Prostate gland (tissue), 2 donors: ENCODE measurements at regions not wholly inside any gene's neighbourhood (a gene's known extent, or its start where the extent isn't known, plus 50 kb on each side); places are given as distances from the start of the nearest gene placed in this dataset.

ENCODE experiments used
- POLR2A ChIP-seq: fragments of 450-650 bp; IDR thresholded peaks from one replicate; pipeline ENCODE4 v1.6.1; 2016; ENCODE audit warnings: antibody characterized with exemption, mild to moderate bottlenecking
- POLR2AphosphoS5 ChIP-seq: sonication (generic); formaldehyde crosslinking; IDR thresholded peaks from one replicate; pipeline ENCODE4 v1.6.1; 2017; ENCODE audit warnings: antibody characterized with exemption
- TF ChIP-seq, protein P1 (sequence below), 4 experiments: fragments of 200-600 bp in 2 of 4; fragments of 450-650 bp in 2 of 4; sonication (generic) in 2 of 4; IDR thresholded peaks; 1 replicate in 3 of 4; 2 replicates in 1 of 4; pipeline ENCODE4 v1.5.1; 2016 to 2019; ENCODE audit warnings: antibody characterized with exemption in 4 of 4, mild to moderate bottlenecking in 2 of 4, moderate library complexity in 2 of 4

DNA sequence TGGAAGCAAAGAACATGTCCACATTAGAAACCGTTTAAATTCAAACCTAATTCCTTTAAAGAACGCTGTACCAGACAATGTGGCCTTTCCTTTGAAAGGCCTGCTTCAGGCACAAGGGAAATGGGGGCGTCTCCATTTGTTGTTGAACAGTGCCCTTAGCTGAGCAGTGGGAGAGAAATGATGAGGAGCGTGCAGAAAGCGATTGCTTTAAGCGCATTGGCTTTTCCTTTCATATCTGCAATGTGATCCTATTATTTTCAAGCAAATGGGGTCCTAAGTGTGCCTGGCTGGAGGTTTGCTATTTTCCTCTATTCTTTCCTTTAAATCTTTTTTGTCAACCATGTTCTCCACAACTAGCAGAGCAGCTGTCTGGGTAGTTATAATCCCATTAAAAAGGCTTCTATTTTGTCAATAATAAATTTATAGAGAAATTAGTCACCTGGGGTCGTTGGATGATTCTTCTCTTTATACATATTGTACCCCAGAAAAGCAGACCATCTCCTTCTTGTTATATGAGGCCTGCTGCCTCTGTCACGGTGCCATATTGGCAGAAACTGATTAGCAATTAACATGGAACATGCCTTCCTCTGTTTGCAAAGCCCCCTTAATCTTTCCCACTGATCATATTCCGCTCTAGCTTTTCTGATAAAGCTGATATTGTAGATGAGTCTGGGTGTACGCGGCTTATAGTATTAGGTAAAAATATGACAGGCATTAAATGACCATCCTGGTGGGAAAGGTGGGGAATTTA, 151.1 kb upstream of the JAG1 start:
- TF ChIP-seq, protein P1, sequence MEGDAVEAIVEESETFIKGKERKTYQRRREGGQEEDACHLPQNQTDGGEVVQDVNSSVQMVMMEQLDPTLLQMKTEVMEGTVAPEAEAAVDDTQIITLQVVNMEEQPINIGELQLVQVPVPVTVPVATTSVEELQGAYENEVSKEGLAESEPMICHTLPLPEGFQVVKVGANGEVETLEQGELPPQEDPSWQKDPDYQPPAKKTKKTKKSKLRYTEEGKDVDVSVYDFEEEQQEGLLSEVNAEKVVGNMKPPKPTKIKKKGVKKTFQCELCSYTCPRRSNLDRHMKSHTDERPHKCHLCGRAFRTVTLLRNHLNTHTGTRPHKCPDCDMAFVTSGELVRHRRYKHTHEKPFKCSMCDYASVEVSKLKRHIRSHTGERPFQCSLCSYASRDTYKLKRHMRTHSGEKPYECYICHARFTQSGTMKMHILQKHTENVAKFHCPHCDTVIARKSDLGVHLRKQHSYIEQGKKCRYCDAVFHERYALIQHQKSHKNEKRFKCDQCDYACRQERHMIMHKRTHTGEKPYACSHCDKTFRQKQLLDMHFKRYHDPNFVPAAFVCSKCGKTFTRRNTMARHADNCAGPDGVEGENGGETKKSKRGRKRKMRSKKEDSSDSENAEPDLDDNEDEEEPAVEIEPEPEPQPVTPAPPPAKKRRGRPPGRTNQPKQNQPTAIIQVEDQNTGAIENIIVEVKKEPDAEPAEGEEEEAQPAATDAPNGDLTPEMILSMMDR (IDR thresholded peaks at IDR 0.05) = no peak
- TF ChIP-seq POLR2A = no peak
- TF ChIP-seq POLR2AphosphoS5 = no peak
